T-helper 1 cell (primary cell): ENCODE measurements at regions not wholly inside any gene's neighbourhood (a gene's known extent, or its start where the extent isn't known, plus 50 kb on each side); places are given as distances from the start of the nearest gene placed in this dataset.
"Not testable (repeated sequence)": the region's sequence is repeated elsewhere in the genome, so short reads cannot be mapped to it uniquely, and the experiment has no call there.

Source experiments
- DNase-seq, 5 donors: peaks; one replicate each; pipeline ENCODE4 v3.0.0-alpha.2; 2012 to 2020

DNA sequence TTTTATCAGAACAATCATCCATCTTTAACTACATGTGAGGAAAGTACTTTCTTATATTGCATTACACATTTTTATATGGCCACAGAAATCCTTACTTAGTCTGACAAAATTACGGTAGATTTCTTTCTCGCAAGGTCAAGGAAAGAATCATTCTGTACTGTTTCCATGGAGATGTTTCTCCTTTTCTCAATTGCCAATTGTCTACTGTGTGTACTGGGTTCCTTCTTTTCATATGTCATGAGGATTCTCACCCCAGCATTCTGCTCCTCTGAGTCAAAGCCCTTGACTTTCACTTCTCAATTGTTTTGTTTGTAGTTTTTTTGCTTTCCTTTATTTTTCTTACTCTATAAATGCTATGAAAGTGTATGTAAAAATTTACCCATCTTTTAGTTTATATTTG is 99.3 kb upstream of the AGAP9 start:
- DNase-seq = not testable (repeated sequence)

DNA sequence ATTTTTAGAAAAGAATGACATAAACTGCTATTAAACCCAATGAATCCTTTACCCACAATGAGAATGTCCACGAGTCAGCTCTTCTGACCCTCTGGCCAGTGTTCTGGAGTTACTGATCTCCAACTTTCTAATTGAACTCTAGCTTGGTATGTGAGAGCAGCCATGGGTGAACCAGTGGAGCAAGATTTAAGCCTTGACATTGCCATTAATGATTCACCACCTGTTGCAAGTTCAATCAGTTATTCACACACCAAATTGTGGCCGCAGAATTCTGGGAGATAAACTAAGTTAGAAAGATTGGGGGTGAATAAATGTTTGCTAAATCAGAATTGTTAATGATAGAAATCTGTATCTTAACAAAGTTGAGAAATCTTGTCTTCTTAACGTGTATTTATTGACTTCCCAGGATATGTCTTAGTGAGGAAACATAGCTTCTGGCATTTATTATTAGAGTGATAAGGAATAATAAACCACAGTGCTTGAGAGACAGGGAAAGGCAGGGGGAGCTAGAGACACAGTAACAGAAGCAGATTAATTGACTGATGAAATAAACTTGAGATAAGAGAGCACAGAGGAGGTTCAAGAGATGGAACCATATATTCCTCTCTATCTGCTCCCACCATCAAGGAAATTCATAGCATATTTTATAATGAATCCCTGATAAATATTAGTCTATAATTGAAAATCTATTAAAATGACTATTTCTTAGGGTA is 96.0 kb upstream of the AGAP9 start:
- DNase-seq = not testable (repeated sequence)

DNA sequence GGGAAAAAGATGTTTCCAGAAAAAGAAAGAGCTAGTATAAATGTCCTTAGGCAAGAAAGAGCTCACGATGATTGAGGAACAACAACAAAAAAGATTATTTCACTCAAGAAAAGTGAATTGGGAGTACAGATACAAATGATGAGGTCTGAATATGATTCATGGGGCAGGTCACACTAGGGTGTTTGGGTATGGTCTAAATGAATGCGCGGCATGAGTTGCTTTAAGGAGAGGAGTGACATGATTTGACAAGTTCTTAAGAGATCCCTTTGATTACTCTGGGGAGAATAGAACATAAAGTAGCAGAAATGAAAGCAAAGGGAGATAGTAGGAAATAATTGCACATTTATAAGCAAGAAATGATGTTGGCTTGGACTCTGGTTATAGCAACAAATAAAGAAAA is 85.9 kb upstream of the AGAP9 start:
- DNase-seq = not testable (repeated sequence)

DNA sequence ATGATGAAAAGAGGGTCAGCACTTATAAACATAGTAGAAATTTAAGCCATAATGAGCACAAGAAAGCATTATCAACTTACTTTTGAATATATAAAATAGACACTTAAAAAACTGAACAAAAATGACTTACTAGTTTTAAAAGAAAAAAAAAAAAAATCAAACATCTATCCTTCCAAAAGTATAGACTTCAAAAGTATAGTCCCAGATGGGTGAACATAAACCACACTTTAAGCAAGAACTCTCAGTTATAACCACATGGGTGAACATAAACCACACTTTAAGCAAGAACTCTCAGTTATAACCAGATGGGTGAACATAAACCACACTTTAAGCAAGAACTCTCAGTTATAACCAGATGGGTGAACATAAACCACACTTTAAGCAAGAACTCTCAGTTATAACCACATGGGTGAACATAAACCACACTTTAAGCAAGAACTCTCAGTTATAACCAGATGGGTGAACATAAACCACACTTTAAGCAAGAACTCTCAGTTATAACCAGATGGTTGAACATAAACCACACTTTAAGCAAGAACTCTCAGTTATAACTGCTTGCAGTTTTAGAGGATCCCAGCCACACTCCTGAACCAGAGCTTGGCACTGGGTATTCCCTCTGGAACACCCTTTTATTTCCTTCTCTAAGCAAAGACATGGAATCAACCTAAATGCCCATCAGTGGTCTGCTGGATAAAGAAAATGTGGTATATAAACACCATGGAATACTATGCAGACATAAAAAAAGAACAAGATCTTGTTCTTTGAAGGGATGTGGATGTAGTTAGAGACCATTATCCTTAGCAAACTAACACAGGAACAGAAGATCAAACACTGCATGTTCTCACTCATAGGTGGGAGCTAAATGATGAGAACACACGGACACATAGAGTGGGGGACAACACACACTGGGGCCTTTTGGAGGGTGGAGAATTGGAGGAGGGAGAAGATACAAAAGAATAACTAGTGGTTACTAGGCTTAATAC is 82.6 kb upstream of the AGAP9 start:
- DNase-seq = not testable (repeated sequence)

DNA sequence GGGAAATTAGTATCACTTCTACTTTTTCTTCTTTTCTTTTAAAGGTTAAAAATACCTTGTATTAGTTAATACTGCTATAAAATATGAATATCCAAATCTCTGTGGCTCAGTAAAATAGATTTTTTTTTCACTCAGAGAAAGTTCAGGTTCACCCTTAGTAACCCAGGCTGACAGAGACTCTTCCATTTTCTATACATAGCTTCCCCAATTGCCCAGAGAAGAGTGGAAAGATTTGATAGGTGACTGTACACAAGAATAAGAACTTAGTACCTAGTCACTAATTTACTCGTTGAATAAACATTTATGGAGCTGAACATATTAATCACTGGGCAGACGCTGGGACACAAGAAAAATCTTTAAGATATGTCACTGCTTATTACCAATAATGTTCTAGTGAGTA is 77.2 kb upstream of the AGAP9 start:
- not testable (repeated sequence) for DNase-seq

DNA sequence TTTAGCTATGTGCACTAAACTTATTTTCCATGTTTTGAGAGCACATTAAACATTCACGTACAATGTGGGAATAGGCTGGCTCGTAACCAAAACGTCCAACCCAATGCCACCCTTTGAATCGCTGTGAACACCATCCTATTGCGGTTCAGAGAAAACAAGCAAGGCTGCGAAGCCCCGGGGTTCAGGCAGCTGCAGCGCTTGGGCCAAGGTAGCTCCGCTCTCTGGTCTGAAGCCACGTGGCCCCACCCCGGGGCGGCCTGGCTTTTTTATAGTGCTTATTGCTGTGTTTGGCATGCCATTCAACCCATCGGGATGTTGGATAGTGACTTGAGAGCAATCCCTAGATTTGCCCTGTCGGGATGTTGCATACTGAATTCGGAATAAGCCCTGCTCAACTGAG is 76.7 kb upstream of the AGAP9 start:
- DNase-seq = not testable (repeated sequence)

DNA sequence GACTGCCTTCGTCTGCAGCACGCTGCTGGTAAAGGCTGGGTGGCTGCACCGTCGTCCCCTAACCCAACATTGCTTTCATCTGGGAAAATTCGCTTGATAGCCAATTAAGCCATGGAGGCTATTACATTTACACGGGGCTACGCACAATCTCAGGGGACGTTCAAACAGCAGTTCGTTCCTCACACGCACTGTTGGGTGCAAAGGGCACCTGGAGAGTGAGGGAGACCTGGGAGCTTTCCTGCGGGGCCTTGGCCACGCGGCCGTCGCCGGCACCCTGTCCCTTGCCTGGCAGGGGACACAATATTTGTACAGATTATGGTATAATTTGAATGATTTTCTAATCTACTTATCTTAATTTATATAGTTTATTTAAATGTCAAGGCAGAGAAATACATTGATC is 76.2 kb upstream of the AGAP9 start:
- not testable (repeated sequence) for DNase-seq

DNA sequence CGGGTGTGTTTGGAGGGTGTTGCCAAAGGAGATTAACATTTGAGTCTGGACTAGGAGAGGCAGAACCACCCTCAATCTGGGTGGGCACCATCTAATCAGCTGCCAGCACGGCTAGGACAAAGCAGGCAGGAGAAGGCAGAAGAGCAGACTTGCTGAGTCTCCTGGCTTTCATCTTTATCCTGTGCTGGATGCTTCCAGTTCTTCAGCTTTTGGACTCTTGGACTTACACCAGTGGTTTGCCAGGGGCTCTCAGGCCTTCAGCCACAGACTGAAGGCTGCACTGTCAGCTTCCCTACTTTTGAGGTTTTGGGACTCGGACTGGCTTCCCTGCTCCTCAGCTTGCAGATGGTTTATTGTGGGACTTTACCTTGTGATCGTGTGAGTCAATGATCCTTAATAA is 70.4 kb upstream of the AGAP9 start:
- not testable (repeated sequence) for DNase-seq

DNA sequence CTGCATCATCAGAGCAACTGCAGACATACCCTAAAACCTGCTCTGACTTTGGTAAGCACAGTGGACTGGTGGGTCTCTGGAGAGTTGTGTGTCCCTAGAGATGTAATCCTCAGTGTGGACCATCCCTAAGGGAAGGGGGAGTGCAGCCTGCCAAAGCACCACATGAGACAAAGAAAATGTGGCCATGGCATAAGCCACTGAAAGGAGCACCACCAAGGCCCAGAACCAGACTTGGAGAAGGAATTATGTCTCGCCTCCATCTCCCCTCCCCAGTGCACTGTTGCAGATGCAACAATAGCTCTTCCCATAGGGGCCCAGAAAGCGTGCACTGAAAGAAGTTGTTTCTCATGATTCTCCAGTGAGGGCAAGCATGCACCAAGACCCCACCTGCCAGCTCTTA is 69.7 kb upstream of the AGAP9 start:
- DNase-seq = not testable (repeated sequence)

DNA sequence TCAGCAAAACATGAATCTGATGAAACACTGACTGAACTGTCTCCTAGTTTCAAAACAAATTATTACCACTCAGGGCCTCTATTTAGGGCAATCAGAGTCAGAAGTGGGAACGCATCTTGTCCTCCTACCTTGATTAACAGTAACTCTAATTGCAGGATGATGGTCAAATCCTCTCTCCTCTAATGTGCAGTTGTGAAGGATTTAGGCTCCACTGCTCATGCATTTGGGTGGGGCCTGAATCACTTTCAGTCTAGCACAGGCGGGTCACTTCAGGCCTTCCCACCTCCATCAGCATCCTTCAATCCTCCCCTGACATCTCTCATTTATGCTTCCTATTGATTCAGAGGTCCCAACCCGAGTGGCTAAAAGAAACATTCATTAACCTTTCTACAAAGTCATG is 67.5 kb upstream of the AGAP9 start:
- not testable (repeated sequence) for DNase-seq

DNA sequence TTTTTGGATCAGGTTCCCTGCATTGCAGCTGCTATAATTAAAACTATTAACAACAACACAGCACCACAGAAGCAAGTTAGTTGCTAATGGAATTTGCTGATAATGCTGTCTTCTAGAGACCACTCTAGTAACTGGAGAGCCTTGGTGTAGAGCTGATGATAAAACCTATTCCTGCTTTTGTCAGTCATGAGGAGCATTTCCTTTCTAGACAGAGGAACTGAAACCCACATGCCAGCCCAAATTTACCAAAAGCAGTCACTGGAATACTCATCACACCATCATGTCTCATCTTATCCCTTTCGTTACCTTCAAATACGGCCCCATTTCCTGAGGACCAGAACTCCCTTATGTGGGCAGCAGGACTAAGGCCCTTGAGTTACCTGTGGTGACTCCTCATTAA is 67.1 kb upstream of the AGAP9 start:
- not testable (repeated sequence) for DNase-seq

DNA sequence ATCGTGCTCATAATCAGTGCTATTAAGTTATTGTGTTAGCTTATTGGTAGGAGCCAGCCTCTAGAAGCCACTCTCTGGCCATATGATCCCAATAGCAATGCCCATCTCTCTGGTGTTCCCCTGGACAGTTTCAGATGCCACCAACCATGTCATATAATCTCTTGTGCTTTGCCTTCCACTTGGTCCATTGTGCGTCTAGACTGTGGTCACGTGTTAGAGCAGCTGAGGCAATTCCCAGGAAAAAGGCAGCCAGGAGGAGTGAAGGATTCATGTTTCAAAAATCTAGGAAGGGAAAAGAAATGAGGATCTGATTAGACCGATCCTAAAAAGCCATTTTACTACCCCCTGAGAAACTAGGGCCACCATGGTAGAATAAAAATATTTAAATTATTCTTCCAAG is 58.6 kb upstream of the AGAP9 start:
- not testable (repeated sequence) for DNase-seq

DNA sequence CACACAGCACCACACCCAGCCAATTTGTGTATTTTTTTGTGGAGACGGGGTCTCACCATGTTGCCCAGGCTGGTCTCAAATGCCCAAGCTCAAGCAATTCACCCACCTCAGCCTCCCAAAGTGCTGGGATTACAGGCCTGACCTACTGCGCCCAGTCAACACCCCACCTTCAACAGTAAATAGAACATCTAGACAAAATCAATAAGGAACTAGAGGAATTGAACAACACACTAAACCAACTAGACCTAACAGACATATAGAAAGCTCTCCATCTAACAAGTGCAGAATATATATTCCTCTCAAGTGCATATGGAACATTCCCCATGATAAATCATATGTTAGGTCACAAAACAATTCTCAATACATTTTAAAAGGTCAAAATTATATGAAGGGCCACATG is 56.6 kb upstream of the AGAP9 start:
- not testable (repeated sequence) for DNase-seq

DNA sequence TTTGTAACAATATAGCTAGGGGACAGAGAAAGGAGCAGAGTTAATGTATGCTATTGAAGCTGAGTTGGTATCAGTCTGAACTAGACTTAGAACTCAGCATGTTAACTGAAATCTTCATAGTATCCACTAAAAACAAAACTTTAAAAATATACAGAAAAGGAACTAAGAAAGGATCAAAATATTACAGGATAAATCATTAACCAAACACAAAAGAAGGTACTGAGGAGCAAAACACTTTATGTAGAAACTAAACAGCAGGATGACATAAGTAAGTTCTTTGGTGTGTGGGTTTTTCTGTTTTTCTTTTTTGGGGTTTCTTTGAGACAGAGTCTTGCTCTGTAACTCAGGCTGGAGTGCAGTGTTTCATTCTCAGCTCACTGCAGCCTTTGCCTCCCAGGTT is 55.1 kb upstream of the AGAP9 start:
- DNase-seq = not testable (repeated sequence)
